ENCODE measurements at regions not wholly inside any gene's neighbourhood (a gene's known extent, or its start where the extent isn't known, plus 50 kb on each side); places are given as distances from the start of the nearest gene placed in this dataset.

- no peak overlapping the region for H3K27ac ChIP-seq (ENCODE audit: low read depth, low read length, severe bottlenecking)
- WGBS, 2 experiments (ENCODE audit: insufficient coverage in 2 of 2) = 90% methylated on average over 1 of the region's 2 CpGs
- peaks cover 10% of the 10 kb centered on the region for H3K9me3 ChIP-seq (ENCODE audit: control insufficient read depth, low read length)
These were observed 215.9 kb downstream of the RNF152 start for GRCh38 chr18:61676773-61677434.

GRCh38 chr18:61669320-61669719, 223.5 kb downstream of the RNF152 start:
- H3K27ac ChIP-seq (ENCODE audit: low read depth, low read length, severe bottlenecking) = no peak overlapping the region
- H3K4me3 ChIP-seq (ENCODE audit: extremely low read depth, insufficient read depth, low read length, poor library complexity, severe bottlenecking) = no peak overlapping the region
- no CpG with 5 or more reads among the region's 1 CpG for WGBS, 2 experiments (ENCODE audit: insufficient coverage in 2 of 2)
- no peaks in the 10 kb centered on the region for H3K36me3 ChIP-seq (ENCODE audit: control insufficient read depth, insufficient read depth, low read length)
- no peaks in the 10 kb centered on the region for H3K4me1 ChIP-seq (ENCODE audit: control insufficient read depth, insufficient read depth, low read length, poor library complexity, severe bottlenecking)
- no peaks in the 10 kb centered on the region for H3K9me3 ChIP-seq (ENCODE audit: control insufficient read depth, low read length)

More at GRCh38 chr18:61676773-61677434, 215.9 kb downstream of the RNF152 start:
- Histone ChIP-seq H3K4me1 (ENCODE audit: control insufficient read depth, insufficient read depth, low read length, poor library complexity, severe bottlenecking) (no peaks in the 10 kb centered on the region), H3K4me3 (ENCODE audit: extremely low read depth, insufficient read depth, low read length, poor library complexity, severe bottlenecking) (no peak overlapping the region), H3K36me3 (ENCODE audit: control insufficient read depth, insufficient read depth, low read length) (no peaks in the 10 kb centered on the region)

- Histone ChIP-seq H3K4me3 (ENCODE audit: extremely low read depth, insufficient read depth, low read length, poor library complexity, severe bottlenecking) (no peak overlapping the region), H3K9me3 (ENCODE audit: control insufficient read depth, low read length) (peaks cover 4% of the 10 kb centered on the region), H3K4me1 (ENCODE audit: control insufficient read depth, insufficient read depth, low read length, poor library complexity, severe bottlenecking) (no peaks in the 10 kb centered on the region), H3K27ac (ENCODE audit: low read depth, low read length, severe bottlenecking) (no peak overlapping the region), H3K36me3 (ENCODE audit: control insufficient read depth, insufficient read depth, low read length) (no peaks in the 10 kb centered on the region)
- WGBS, 2 experiments (ENCODE audit: insufficient coverage in 2 of 2) = 93 to 100% methylated on average over 2 of the region's 2 CpGs
These were observed 225.8 kb downstream of the RNF152 start for GRCh38 chr18:61666876-61667590.

- Histone ChIP-seq H3K36me3 (ENCODE audit: control insufficient read depth, insufficient read depth, low read length) (no peaks in the 10 kb centered on the region), H3K27ac (ENCODE audit: low read depth, low read length, severe bottlenecking) (no peak overlapping the region), H3K9me3 (ENCODE audit: control insufficient read depth, low read length) (peaks cover 6% of the 10 kb centered on the region), H3K4me3 (ENCODE audit: extremely low read depth, insufficient read depth, low read length, poor library complexity, severe bottlenecking) (no peak overlapping the region), H3K4me1 (ENCODE audit: control insufficient read depth, insufficient read depth, low read length, poor library complexity, severe bottlenecking) (no peaks in the 10 kb centered on the region)
- WGBS, 2 experiments (ENCODE audit: insufficient coverage in 2 of 2) = 80 to 94% methylated on average over 2 to 4 of the region's 6 CpGs
These were observed 228.3 kb downstream of the RNF152 start for GRCh38 chr18:61664419-61665084.

GRCh38 chr18:61662726-61663125, 230.1 kb downstream of the RNF152 start:
- no peak overlapping the region for H3K27ac ChIP-seq (ENCODE audit: low read depth, low read length, severe bottlenecking)
- H3K4me1 ChIP-seq (ENCODE audit: control insufficient read depth, insufficient read depth, low read length, poor library complexity, severe bottlenecking) = no peaks in the 10 kb centered on the region
- no peaks in the 10 kb centered on the region for H3K36me3 ChIP-seq (ENCODE audit: control insufficient read depth, insufficient read depth, low read length)
- WGBS, 2 experiments (ENCODE audit: insufficient coverage in 2 of 2) = 100% methylated on average over 1 of the region's 3 CpGs; no CpG with 5 or more reads in 1 of the 2 experiments
- no peak overlapping the region for H3K4me3 ChIP-seq (ENCODE audit: extremely low read depth, insufficient read depth, low read length, poor library complexity, severe bottlenecking)
- H3K9me3 ChIP-seq (ENCODE audit: control insufficient read depth, low read length) = peaks cover 6% of the 10 kb centered on the region

- Histone ChIP-seq H3K4me1 (ENCODE audit: control insufficient read depth, insufficient read depth, low read length, poor library complexity, severe bottlenecking) (peaks cover 5% of the 10 kb centered on the region), H3K27ac (ENCODE audit: low read depth, low read length, severe bottlenecking) (no peak overlapping the region), H3K36me3 (ENCODE audit: control insufficient read depth, insufficient read depth, low read length) (no peaks in the 10 kb centered on the region), H3K9me3 (ENCODE audit: control insufficient read depth, low read length) (peaks cover 6% of the 10 kb centered on the region), H3K4me3 (ENCODE audit: extremely low read depth, insufficient read depth, low read length, poor library complexity, severe bottlenecking) (no peak overlapping the region)
- WGBS, 2 experiments (ENCODE audit: insufficient coverage in 2 of 2) = 96 to 100% methylated on average over 2 of the region's 2 CpGs
These were observed 234.4 kb downstream of the RNF152 start for GRCh38 chr18:61658431-61658830.

- H3K36me3 ChIP-seq (ENCODE audit: control insufficient read depth, insufficient read depth, low read length) = no peaks in the 10 kb centered on the region
- peaks cover 4% of the 10 kb centered on the region for H3K9me3 ChIP-seq (ENCODE audit: control insufficient read depth, low read length)
- 100% methylated on average over 2 of the region's 3 CpGs; no CpG with 5 or more reads in 1 of the 2 experiments for WGBS, 2 experiments (ENCODE audit: insufficient coverage in 2 of 2)
- peaks cover 5% of the 10 kb centered on the region for H3K4me1 ChIP-seq (ENCODE audit: control insufficient read depth, insufficient read depth, low read length, poor library complexity, severe bottlenecking)
- H3K27ac ChIP-seq (ENCODE audit: low read depth, low read length, severe bottlenecking) = no peak overlapping the region
- H3K4me3 ChIP-seq (ENCODE audit: extremely low read depth, insufficient read depth, low read length, poor library complexity, severe bottlenecking) = no peak overlapping the region
These were observed 235.6 kb downstream of the RNF152 start for GRCh38 chr18:61657066-61657732.

- WGBS, 2 experiments (ENCODE audit: insufficient coverage in 2 of 2) = 93% methylated on average over 2 of the region's 2 CpGs; no CpG with 5 or more reads in 1 of the 2 experiments
- Histone ChIP-seq H3K36me3 (ENCODE audit: control insufficient read depth, insufficient read depth, low read length) (no peaks in the 10 kb centered on the region), H3K4me3 (ENCODE audit: extremely low read depth, insufficient read depth, low read length, poor library complexity, severe bottlenecking) (no peak overlapping the region), H3K27ac (ENCODE audit: low read depth, low read length, severe bottlenecking) (no peak overlapping the region), H3K4me1 (ENCODE audit: control insufficient read depth, insufficient read depth, low read length, poor library complexity, severe bottlenecking) (peaks cover 5% of the 10 kb centered on the region), H3K9me3 (ENCODE audit: control insufficient read depth, low read length) (no peaks in the 10 kb centered on the region)
These were observed 237.2 kb downstream of the RNF152 start for GRCh38 chr18:61655630-61656029.

- 63 to 100% methylated on average over 2 to 4 of the region's 4 CpGs for WGBS, 2 experiments (ENCODE audit: insufficient coverage in 2 of 2)
- Histone ChIP-seq H3K4me1 (ENCODE audit: control insufficient read depth, insufficient read depth, low read length, poor library complexity, severe bottlenecking) (peaks cover 5% of the 10 kb centered on the region), H3K36me3 (ENCODE audit: control insufficient read depth, insufficient read depth, low read length) (no peaks in the 10 kb centered on the region), H3K4me3 (ENCODE audit: extremely low read depth, insufficient read depth, low read length, poor library complexity, severe bottlenecking) (no peak overlapping the region), H3K27ac (ENCODE audit: low read depth, low read length, severe bottlenecking) (no peak overlapping the region), H3K9me3 (ENCODE audit: control insufficient read depth, low read length) (no peaks in the 10 kb centered on the region)
These were observed 238.8 kb downstream of the RNF152 start for GRCh38 chr18:61653823-61654551.

GRCh38 chr18:61651880-61652268, 240.9 kb downstream of the RNF152 start:
- H3K9me3 ChIP-seq (ENCODE audit: control insufficient read depth, low read length) = no peaks in the 10 kb centered on the region
- 93 to 95% methylated on average over 4 of the region's 4 CpGs for WGBS, 2 experiments (ENCODE audit: insufficient coverage in 2 of 2)
- H3K4me3 ChIP-seq (ENCODE audit: extremely low read depth, insufficient read depth, low read length, poor library complexity, severe bottlenecking) = no peak overlapping the region
- no peaks in the 10 kb centered on the region for H3K36me3 ChIP-seq (ENCODE audit: control insufficient read depth, insufficient read depth, low read length)
- H3K27ac ChIP-seq (ENCODE audit: low read depth, low read length, severe bottlenecking) = no peak overlapping the region
- H3K4me1 ChIP-seq (ENCODE audit: control insufficient read depth, insufficient read depth, low read length, poor library complexity, severe bottlenecking) = peaks cover 5% of the 10 kb centered on the region

Measured in mesodermal cell (in vitro differentiated cells).